GM18517 (cell line): ENCODE measurements at regions not wholly inside any gene's neighbourhood (a gene's known extent, or its start where the extent isn't known, plus 50 kb on each side); places are given as distances from the start of the nearest gene placed in this dataset.
"Not testable (repeated sequence)": the region's sequence is repeated elsewhere in the genome, so short reads cannot be mapped to it uniquely, and the experiment has no call there.

Source experiments
- ATAC-seq: cut with Tn5 transposase; IDR thresholded peaks from one replicate; pipeline ENCODE4 v1.9.1; 2021; ENCODE audit warnings: mild to moderate bottlenecking, moderate library complexity; ENCODE audit not compliant: unreplicated experiment

DNA sequence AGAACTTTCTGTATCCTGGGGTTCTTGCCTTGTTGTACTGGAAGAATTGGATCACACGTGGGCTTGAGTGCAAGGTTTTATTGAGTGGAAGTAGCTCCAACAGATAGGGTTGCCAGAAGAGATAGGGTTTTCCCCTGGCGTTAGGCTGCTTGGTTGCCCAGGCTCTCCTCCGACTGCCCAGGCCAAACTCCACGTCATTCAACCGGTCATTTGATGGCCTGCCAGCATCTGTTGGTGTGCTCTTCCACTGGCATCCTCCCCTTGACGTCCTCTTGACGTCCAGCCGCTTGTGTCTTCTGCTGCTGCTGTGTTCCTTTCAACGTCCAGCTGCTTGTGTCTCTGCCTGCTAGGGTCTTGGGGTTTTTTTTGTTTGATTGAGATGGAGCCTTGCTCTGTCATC, 111.2 kb upstream of the XIST start:
- no peak for ATAC-seq

DNA sequence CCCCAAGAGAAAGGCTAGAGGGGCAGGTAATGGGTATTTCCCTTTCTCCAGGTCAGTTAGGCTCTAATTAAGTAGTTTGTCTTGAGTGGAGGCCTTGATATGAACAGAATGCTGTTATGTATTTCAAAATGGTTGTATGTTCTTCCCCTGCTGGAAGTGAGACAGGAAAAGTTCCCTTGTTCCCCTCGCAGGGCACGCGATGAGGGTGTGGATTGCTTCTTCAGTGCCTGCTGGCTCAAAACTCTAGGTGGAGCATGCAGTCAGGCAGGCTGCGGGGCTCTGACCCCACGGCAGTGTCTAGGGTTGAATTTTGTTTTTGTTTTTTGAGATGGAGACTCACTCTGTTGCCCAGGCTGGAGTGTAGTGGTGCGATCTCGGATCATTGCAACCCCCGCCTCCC, 110.4 kb upstream of the XIST start:
- ATAC-seq: no peak

DNA sequence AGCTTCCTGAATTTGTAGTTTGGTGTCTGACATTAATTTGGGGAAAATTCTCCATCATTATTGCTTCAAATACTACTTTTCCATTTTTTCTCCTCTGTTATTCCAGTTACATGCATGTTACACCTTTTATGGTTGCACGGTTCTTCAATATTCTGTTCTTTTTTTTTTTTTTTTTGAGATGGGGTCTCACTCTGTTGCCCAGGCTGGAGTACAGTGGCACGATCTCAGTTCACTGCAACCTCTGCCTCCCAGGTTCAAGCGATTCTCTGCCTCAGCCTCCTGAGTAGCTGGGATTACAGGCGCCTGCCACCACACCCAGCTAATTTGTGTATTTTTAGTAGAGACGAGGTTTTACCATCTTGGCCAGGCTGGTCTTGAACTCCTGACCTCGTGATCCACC, 109.4 kb upstream of the XIST start:
- ATAC-seq: not testable (repeated sequence)

DNA sequence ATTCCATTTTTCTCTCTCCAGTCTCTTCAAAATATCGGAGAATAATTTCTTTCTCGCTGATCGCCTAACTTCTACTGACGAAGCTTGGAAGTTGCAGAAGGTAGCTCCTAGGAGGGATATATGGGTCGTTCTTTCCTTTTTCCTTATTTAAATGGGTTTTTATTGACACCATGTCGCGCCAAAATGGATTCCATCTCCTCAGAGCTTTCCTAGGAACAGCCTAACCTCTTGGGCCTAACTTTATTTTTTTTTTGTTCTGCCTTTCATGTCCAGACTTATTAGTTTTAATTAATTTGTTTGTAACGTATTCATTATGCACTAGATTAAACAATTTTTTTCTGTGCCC, 92.0 kb upstream of the XIST start:
- ATAC-seq: no peak

GRCh38 chrX:73943693-73944562, 91.4 kb upstream of the XIST start:
- peak; percentile 97 for ATAC-seq

DNA sequence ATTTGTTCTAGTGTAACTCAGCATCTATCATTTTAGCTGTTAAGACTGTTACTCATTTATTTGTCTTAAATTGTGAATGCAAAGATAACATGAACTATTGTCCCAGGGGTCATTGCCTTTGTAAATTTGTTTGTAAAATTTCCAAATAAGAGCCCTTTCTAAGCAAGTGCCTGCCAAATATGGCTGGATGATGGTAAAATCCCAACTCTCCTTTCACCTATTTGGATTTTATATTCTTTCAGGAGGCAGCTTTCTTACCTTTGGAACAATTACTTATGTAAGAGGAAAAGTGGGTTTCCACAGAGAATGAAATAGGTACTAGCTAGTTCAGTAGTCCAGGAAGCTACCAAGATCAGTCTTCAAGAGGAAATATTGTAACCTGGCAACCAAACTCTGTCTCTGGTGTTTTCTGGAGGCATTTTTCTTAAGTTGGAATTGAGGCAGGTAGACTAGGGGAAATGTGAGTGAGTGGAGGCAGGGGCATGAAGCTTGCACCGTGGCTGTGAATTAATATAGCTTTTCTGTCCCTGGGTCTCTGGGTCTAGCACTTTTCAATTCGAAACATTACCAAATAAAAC, 88.5 kb upstream of the XIST start:
- ATAC-seq: no peak

DNA sequence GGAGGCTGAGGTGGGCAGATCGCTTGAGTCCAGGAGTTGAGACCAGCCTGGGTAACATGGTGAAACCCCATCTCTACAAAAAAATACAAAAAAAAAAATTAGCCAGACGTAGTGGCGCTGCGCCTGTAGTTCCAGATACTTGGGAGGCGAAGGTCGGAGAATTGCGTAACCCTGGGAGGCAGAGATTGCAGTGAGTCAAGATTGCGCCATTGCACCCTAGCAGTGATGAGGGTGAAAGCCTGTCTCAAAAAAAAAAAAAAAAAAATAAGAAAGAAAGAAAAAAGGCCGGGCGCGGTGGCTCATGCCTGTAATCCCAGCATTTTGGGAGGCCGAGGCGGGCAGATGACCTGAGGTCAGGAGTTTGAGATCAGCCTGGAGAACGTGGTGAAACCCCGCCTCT, 85.3 kb upstream of the XIST start:
- not testable (repeated sequence) for ATAC-seq

DNA sequence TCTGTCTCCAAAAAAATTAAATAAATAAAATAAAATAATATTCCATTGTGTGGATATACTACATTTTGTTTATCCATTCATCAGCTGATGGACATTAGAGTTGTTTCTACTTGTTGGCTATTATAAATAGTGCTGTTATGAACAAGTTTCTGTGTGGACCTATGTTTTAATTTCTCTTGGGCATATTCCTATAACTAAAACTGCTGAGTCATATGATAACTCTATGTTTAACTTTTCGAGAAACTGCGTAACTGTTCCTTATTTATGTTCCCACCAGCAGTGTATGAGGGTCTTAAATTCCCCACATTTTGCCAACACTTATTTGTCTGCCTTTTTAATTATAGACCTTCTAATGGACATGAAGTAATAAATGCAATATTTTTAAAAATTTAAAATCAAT, 80.0 kb upstream of the XIST start:
- no peak for ATAC-seq

DNA sequence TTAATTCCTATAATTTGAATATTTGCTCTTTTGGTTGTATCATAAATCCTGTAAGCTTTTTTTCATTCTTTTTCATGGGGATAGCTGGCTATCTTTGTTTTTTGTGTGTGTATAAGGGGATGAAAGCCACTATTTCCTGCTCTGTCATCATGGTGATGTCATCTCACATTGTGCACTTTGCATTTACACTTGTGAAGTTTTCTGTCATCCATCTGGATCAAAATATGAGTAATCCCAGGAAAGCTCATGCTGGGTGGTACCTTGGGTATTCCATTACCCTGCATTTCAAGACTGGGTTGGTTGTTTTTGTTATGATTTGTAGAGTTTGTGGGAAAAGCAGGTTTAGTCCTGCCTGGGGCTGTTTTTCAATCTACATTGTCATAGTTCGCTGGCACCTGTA, 77.8 kb upstream of the XIST start:
- ATAC-seq: no peak

DNA sequence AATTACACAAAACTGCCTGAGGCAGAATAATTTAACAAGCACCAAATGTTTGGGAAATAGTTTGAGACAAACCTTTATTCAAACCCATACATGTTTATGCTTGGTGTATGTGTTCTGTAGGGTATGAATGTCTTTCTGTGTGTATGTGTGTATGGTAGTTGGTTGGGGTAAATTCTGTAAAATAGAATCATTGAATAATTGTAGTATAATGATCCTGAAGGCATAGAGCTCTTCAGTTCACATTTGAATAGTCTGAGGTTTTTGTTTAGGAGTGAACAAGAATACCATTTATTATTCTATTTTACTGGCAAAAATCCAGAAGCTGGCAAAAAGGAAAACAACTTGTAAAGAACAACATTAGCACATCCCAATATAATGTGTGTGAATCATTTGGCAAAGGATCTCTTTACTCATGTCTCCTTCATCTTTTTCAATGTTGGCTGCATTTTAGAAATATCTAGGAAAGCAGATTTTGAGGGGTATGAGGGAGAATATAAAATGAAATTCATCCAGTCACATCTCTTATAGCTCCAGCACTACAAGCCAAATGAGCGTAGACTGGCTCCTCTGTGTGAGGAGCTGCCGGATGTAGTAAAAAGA, 70.4 kb upstream of the XIST start:
- no peak for ATAC-seq

DNA sequence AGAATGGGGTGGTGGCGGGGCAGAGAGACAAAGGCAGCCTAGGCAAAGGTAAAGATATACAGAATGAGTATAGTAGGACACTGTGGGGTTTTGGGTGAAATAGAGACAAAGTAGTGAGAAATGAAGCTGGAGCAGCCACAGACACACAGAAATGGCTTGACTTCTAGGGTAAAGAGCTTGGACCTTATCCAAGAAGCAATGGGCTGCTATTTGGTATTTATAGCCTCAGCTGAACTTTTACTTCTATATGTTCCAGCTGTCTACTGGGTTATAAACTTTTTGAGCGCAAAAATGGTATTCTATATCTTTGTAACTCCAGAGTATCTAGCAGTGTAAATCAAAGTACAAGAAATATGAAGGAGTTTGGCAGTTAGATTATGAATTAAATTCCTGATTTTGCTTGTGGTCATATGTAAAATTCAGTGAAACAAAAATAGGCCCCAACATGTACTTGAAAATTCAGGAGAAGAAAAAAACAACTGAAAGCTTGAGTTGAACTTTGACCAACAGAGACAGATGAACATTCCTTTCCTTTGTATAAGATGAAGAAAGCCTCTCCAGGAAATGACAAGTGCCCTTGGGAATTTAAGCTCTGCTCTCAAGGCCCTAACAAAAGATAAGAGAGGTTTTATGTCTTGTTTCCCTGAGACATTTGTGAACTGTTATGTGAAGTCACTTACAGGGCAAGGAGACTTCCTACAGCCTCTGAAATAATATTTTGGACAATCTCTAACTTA, 64.6 kb upstream of the XIST start:
- ATAC-seq: no peak

DNA sequence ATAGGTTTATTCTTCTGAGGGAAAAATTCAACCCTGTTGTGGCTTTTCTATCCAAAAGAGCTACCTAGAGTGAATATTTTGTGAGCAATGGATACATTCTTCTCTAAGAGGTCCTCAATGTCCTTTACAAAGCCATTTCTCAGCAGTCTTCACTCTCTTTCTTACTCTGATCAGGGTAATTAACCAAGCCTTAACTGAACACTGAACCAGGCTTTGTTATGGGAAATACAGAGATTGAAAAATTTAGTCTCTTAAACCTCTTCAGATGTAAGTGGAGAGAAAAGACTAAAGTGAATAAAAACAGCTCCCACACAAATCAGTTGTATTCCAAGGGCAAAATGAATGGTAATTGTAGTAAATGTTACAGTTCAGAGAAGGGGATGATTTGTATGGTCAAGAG, 64.0 kb upstream of the XIST start:
- ATAC-seq: no peak

GRCh38 chrX:73914792-73915191, 62.3 kb upstream of the XIST start:
- ATAC-seq: not testable (repeated sequence)

DNA sequence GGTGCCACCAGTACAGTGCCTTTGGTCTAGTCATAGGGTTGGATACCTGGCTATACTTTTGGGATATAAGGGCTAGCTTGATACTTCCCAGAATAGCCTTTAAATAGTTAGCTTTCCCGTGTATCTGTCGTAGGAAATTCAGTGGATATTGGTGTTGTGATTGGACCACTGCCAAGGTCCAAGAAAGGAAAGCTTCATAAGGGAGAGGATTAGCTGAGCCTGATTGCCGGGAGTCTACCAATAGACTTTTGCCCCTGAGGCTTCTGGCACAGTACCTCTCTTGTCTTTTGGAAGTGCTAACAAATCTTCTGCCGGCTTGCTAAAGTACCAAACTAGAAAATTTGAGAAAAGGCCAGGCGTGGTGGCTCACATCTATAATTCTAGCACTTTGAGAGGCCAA, 61.1 kb upstream of the XIST start:
- no peak for ATAC-seq

- not testable (repeated sequence) for ATAC-seq
Observed at GRCh38 chrX:73911946-73912345, 59.4 kb upstream of the XIST start.

DNA sequence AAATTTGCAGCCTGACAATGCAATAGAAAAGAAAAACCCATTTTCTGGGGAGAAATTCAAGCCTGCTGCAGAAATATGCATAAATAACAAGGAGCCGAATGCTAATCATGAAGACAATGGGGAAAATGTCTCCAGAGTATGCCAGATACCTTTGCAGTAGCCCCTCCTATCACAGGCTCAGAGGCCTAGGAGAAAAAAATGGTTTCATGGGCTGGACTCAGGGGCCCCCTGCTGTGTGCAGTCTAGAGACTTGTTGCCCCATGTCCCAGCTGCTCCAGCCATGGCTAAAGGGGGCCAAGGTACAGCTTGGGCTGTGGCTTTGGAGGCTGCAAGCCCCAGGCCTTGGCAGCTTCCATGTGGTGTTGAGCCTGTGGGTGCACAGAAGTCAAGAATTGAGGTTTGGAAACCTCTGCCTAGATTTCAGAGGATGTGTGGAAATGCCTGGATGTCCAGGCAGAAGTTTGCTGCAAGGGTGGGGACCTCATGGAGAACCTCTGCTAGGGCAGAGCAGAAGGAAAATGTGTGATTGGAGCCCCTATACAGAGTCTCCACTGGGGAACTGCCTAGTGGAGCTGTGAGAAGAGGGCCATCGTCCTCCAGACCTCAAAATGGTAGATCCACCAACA, 53.3 kb upstream of the XIST start:
- not testable (repeated sequence) for ATAC-seq

DNA sequence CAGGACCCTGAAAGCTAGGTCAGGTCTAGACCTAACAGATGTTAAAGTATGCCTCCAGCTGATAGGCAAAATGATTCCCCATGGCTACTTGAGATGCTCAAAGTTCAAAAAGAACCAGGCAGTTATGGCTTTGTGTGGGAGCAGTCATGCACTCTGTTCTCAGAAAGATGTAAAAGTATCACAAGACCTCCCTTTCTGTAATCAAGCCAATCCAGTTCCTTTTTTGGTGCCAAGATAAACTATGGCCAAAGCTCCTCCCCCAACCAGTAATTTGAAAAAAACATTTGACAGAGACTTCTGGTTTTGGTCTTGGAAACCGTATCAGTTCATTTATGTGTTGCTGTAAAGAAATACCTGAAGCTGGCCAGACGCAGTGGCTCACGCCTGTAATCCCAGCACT, 51.4 kb upstream of the XIST start:
- no peak for ATAC-seq
